ENCODE measurements at regions not wholly inside any gene's neighbourhood (a gene's known extent, or its start where the extent isn't known, plus 50 kb on each side); places are given as distances from the start of the nearest gene placed in this dataset.

DNA sequence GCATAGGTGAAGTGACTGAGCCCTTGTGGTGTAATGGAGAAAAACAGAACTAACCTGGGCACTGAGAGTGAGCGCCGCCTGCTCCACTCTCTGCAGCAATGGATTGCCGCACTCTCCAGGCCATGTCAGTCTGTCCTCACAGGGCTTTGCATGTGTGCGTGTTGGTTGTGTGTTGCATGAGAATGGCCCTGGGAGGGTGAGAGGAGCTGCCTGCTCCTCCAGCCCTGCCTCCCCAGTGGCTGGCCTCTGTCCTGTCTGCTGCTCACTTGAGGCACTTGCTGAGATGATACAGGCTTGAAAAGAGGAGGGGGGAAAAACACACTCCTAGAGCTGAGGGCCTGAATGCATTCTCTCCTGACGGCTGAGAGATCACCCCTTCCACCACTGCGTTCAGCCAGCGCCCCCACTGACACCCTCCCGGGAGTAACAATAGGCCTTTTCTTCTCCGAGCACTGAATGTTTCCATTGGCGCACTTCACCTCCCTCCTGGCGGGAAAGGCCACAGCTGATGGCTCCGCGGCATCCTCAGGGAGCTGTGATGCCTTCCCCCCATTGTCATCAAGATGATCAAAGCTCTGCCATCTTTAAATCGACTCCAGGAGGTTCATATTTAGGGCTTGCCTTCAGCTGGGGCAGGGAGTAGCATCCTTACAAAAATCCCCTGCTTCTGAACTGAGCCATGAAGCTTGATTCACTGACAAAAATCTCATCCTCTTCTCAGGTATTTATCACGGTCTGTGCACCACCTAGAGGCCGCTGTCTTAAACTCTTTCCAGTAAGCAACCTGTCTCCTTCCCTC, 49.9 kb upstream of the DAPL1 start:
- Histone ChIP-seq H3K27me3 (no peaks in the 10 kb centered on the region), H3K4me1 (peaks cover 0 to 55% of the 10 kb centered on the region in 2 donors), H3K27ac (no peak overlapping the region), H3K4me3 (no peak overlapping the region), H3K9me3 (no peaks in the 10 kb centered on the region), H3K36me3 (no peaks in the 10 kb centered on the region)
- TF ChIP-seq, protein P1, sequence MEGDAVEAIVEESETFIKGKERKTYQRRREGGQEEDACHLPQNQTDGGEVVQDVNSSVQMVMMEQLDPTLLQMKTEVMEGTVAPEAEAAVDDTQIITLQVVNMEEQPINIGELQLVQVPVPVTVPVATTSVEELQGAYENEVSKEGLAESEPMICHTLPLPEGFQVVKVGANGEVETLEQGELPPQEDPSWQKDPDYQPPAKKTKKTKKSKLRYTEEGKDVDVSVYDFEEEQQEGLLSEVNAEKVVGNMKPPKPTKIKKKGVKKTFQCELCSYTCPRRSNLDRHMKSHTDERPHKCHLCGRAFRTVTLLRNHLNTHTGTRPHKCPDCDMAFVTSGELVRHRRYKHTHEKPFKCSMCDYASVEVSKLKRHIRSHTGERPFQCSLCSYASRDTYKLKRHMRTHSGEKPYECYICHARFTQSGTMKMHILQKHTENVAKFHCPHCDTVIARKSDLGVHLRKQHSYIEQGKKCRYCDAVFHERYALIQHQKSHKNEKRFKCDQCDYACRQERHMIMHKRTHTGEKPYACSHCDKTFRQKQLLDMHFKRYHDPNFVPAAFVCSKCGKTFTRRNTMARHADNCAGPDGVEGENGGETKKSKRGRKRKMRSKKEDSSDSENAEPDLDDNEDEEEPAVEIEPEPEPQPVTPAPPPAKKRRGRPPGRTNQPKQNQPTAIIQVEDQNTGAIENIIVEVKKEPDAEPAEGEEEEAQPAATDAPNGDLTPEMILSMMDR (IDR thresholded peaks at IDR 0.05) = peak; percentile 28 to 70
- no peak for DNase-seq (ENCODE audit: low spot score)

All from right atrium auricular region (tissue), 2 donors.